B cell (primary cell): ENCODE measurements at regions not wholly inside any gene's neighbourhood (a gene's known extent, or its start where the extent isn't known, plus 50 kb on each side); places are given as distances from the start of the nearest gene placed in this dataset.

Experiments
- EZH2 ChIP-seq: IDR thresholded peaks from 2 replicates; pipeline ENCODE4 v1.6.1; 2012; ENCODE audit warnings: borderline replicate concordance, low read depth, mild to moderate bottlenecking, moderate library complexity, low read length; ENCODE audit not compliant: insufficient read depth, poor library complexity, severe bottlenecking
- TF ChIP-seq, protein P1 (sequence below): fragments of 200-600 bp; IDR thresholded peaks from one replicate; pipeline ENCODE4 v1.8.0; 2022; ENCODE audit warnings: antibody characterized with exemption, mild to moderate bottlenecking

DNA sequence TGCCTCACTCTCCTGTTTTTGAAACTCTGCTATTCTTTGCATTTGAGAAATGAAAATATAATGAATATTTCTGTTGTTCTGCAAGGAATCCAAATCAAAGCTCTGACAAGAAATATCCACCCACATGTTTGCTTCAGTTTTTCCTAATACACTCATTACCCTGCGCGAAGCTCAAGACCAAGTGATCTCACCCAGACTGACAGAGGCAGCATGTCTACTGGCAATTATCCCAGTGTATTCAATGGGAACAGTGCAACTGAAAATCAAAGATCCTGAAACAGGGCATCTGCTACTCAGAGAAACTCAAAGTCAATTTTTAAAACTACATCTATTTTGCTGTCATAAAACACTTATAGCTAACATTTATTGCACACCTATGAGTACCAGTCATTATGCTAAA is 321.0 kb upstream of the LRRC7 start:
- TF ChIP-seq, protein P1, sequence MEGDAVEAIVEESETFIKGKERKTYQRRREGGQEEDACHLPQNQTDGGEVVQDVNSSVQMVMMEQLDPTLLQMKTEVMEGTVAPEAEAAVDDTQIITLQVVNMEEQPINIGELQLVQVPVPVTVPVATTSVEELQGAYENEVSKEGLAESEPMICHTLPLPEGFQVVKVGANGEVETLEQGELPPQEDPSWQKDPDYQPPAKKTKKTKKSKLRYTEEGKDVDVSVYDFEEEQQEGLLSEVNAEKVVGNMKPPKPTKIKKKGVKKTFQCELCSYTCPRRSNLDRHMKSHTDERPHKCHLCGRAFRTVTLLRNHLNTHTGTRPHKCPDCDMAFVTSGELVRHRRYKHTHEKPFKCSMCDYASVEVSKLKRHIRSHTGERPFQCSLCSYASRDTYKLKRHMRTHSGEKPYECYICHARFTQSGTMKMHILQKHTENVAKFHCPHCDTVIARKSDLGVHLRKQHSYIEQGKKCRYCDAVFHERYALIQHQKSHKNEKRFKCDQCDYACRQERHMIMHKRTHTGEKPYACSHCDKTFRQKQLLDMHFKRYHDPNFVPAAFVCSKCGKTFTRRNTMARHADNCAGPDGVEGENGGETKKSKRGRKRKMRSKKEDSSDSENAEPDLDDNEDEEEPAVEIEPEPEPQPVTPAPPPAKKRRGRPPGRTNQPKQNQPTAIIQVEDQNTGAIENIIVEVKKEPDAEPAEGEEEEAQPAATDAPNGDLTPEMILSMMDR: no peak
- TF ChIP-seq EZH2: no peak
